Suprapubic skin (tissue), 4 donors: ENCODE measurements at regions not wholly inside any gene's neighbourhood (a gene's known extent, or its start where the extent isn't known, plus 50 kb on each side); places are given as distances from the start of the nearest gene placed in this dataset.

Experiments
- DNase-seq, 2 donors: peaks; one replicate each; pipeline ENCODE4 v3.0.0-alpha.2; 2019; ENCODE audit warnings: low spot score in 2 of 2
- H3K27ac ChIP-seq: fragments of 200-600 bp; sonication (generic); one replicate; pipeline ENCODE4 v1.5.1; 2019
- H3K27me3 ChIP-seq: fragments of 200-600 bp; sonication (generic); one replicate; pipeline ENCODE4 v1.5.1; 2019
- H3K36me3 ChIP-seq: fragments of 200-600 bp; sonication (generic); one replicate; pipeline ENCODE4 v1.5.1; 2019
- H3K4me1 ChIP-seq: fragments of 200-600 bp; sonication (generic); one replicate; pipeline ENCODE4 v1.5.1; 2019
- H3K4me3 ChIP-seq: fragments of 200-600 bp; sonication (generic); one replicate; pipeline ENCODE4 v1.5.1; 2019; ENCODE audit warnings: mild to moderate bottlenecking
- H3K9me3 ChIP-seq: fragments of 200-600 bp; sonication (generic); one replicate; pipeline ENCODE4 v1.5.1; 2019
- EP300 ChIP-seq: sonication (generic); formaldehyde crosslinking; IDR thresholded peaks from one replicate; pipeline ENCODE4 v1.6.1; 2017; ENCODE audit warnings: antibody characterized with exemption
- POLR2A ChIP-seq, 2 donors: fragments of 450-650 bp; IDR thresholded peaks; one replicate each; pipeline ENCODE4 v1.6.1; 2017; ENCODE audit warnings: antibody characterized with exemption in 2 of 2, mild to moderate bottlenecking in 2 of 2, moderate library complexity in 2 of 2
- POLR2AphosphoS5 ChIP-seq, 3 donors: sonication (generic); formaldehyde crosslinking; IDR thresholded peaks; one replicate each; pipeline ENCODE4 v1.6.1; 2017; ENCODE audit warnings: antibody characterized with exemption in 3 of 3
- WGBS: methylation state at CpG from one replicate; pipeline ENCODE4 v1.1.5; 2018; 5-methylcytosine and 5-hydroxymethylcytosine counted together
- TF ChIP-seq, protein P1 (sequence below), 2 donors: fragments of 200-600 bp in 1 of 2; fragments of 450-650 bp in 1 of 2; sonication (generic) in 1 of 2; IDR thresholded peaks; one replicate each; pipeline ENCODE4 v1.5.1; 2016 to 2019; ENCODE audit warnings: antibody characterized with exemption in 2 of 2, mild to moderate bottlenecking in 1 of 2, moderate library complexity in 1 of 2

GRCh38 chr6:2354138-2354491 lies 108.7 kb upstream of the GMDS start:
- TF ChIP-seq POLR2A (IDR thresholded peaks at IDR 0.05) (no peak), EP300 (no peak), POLR2AphosphoS5 (IDR thresholded peaks at IDR 0.05) (no peak)
- TF ChIP-seq, protein P1, sequence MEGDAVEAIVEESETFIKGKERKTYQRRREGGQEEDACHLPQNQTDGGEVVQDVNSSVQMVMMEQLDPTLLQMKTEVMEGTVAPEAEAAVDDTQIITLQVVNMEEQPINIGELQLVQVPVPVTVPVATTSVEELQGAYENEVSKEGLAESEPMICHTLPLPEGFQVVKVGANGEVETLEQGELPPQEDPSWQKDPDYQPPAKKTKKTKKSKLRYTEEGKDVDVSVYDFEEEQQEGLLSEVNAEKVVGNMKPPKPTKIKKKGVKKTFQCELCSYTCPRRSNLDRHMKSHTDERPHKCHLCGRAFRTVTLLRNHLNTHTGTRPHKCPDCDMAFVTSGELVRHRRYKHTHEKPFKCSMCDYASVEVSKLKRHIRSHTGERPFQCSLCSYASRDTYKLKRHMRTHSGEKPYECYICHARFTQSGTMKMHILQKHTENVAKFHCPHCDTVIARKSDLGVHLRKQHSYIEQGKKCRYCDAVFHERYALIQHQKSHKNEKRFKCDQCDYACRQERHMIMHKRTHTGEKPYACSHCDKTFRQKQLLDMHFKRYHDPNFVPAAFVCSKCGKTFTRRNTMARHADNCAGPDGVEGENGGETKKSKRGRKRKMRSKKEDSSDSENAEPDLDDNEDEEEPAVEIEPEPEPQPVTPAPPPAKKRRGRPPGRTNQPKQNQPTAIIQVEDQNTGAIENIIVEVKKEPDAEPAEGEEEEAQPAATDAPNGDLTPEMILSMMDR (IDR thresholded peaks at IDR 0.05), result no peak
- WGBS, result 59% methylated on average over 6 of the region's 6 CpGs
- DNase-seq, result no peak

DNA sequence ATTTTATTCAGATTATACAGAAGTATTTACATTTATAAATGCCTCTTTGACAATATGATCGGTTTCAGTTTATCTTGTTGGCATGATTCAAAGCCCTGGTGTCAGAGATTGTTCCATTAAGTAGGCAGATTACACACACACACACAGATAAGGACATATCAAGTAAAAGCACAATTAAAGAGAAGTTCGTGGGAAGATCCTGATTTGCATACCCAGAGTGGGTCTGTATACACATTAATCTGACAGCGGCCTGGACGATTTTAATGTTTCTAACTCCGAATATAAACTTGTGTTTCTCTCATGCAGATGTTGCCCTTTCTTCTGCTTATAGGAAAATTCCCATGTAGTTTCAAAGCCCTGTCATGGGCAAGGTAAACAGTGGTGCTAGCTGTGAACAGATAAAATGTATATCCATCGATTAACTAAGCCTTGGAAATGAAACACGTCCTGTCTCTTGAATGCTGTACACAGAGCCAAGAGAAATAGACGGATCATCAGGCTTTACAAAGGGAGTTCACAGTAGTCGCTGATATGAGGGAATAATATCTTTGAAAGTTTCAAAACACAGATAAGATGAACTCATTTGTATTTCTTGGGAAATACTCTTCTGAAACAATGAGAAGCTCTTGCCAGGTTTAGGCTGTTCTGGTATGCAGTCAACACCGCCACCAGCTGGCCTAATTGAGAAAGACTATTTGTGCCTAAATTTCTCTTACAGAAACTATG lies 108.2 kb upstream of the GMDS start:
- Histone ChIP-seq H3K4me1 (no peaks in the 10 kb centered on the region), H3K27me3 (no peaks in the 10 kb centered on the region), H3K9me3 (no peaks in the 10 kb centered on the region), H3K4me3 (no peak overlapping the region), H3K27ac (no peak overlapping the region), H3K36me3 (no peaks in the 10 kb centered on the region)
- WGBS, result 62% methylated on average over 10 of the region's 10 CpGs
- TF ChIP-seq, protein P1 (IDR thresholded peaks at IDR 0.05), result peak; percentile 65 to 70
- no peak for TF ChIP-seq POLR2A (IDR thresholded peaks at IDR 0.05)
- DNase-seq, result peak in 1 of 2 donors; percentile 70

More at GRCh38 chr6:2354138-2354491, 108.7 kb upstream of the GMDS start:
- Histone ChIP-seq H3K9me3 (no peaks in the 10 kb centered on the region), H3K36me3 (no peaks in the 10 kb centered on the region), H3K27ac (no peak overlapping the region), H3K4me1 (no peaks in the 10 kb centered on the region), H3K27me3 (no peaks in the 10 kb centered on the region), H3K4me3 (no peak overlapping the region)

GRCh38 chr6:2351807-2352431 lies 106.5 kb upstream of the GMDS start:
- Histone ChIP-seq H3K4me1 (no peaks in the 10 kb centered on the region), H3K27ac (no peak overlapping the region), H3K27me3 (no peaks in the 10 kb centered on the region), H3K4me3 (no peak overlapping the region), H3K36me3 (no peaks in the 10 kb centered on the region), H3K9me3 (no peaks in the 10 kb centered on the region)
- WGBS, result 85% methylated on average over 4 of the region's 4 CpGs
- TF ChIP-seq POLR2A (IDR thresholded peaks at IDR 0.05), result no peak
- no peak for TF ChIP-seq EP300
- TF ChIP-seq, protein P1 (IDR thresholded peaks at IDR 0.05), result no peak
- no peak for TF ChIP-seq POLR2AphosphoS5 (IDR thresholded peaks at IDR 0.05)
- no peak for DNase-seq

DNA sequence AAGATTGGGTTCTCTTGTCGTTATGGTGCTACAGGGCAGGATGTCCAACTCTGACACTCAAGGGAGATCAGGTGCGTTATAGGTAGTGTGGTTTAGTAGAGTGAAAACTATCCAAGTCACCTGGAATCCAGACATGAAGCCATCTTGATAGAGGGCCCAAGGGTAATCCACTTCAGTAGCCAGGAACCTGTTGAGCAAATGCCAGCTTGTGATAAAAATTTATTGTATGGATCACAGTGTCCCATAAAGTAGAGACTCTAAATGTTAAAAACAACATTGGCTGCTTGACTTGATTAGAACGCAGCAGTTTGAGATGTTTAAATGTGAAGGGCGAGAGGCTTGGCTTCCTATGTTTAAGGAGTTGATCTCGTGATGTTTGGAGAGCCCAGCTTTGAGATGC lies 105.7 kb upstream of the GMDS start:
- TF ChIP-seq POLR2AphosphoS5 (IDR thresholded peaks at IDR 0.05) (no peak), POLR2A (IDR thresholded peaks at IDR 0.05) (no peak), EP300 (no peak)
- TF ChIP-seq, protein P1 (IDR thresholded peaks at IDR 0.05), result no peak
- DNase-seq, result no peak
- WGBS, result 92% methylated on average over 5 of the region's 5 CpGs
- no peaks in the 10 kb centered on the region for H3K4me1 ChIP-seq
- no peak overlapping the region for H3K4me3 ChIP-seq
- no peak overlapping the region for H3K27ac ChIP-seq
- H3K36me3 ChIP-seq, result no peaks in the 10 kb centered on the region
- H3K27me3 ChIP-seq, result no peaks in the 10 kb centered on the region
- H3K9me3 ChIP-seq, result no peaks in the 10 kb centered on the region

DNA sequence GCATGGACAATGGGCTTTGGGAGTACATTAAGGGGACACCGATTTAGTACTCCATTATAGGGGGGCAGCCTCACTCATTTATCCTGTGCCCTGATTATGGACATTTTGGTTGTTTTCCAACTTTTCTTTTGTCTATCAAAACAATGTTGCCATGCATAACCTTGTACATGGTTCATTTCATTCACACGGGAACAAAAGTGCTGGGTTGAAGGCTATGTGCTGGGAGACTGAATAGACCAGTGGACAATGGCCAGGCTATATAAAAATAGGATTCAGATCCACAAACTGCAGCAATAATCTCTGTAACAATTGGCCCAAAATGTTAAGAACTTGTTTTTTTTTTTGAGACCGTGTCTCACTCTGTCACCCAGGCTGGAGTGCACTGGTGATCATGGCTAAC lies 100.7 kb upstream of the GMDS start:
- Histone ChIP-seq H3K36me3 (no peaks in the 10 kb centered on the region), H3K27me3 (no peaks in the 10 kb centered on the region), H3K9me3 (no peaks in the 10 kb centered on the region), H3K4me3 (no peak overlapping the region), H3K4me1 (no peaks in the 10 kb centered on the region), H3K27ac (no peak overlapping the region)
- no peak for DNase-seq
- TF ChIP-seq POLR2A (IDR thresholded peaks at IDR 0.05) (no peak), POLR2AphosphoS5 (IDR thresholded peaks at IDR 0.05) (no peak)
- WGBS, result 91% methylated on average over 3 of the region's 3 CpGs
